H1 (cell line): ENCODE measurements at regions not wholly inside any gene's neighbourhood (a gene's known extent, or its start where the extent isn't known, plus 50 kb on each side); places are given as distances from the start of the nearest gene placed in this dataset.

Source experiments
- BCL11A ChIP-seq, 2 experiments: IDR thresholded peaks; one replicate each; pipeline ENCODE4 v1.6.1; 2011; ENCODE audit warnings: low read depth in 2 of 2, low read length in 2 of 2, mild to moderate bottlenecking in 2 of 2
- NRF1 ChIP-seq: IDR thresholded peaks from 2 replicates; pipeline ENCODE4 v1.6.1; 2011; ENCODE audit warnings: mild to moderate bottlenecking, low read depth, low read length, improper control_type of control experiment
- POLR2AphosphoS5 ChIP-seq: IDR thresholded peaks from 2 replicates; pipeline ENCODE4 v1.6.1; 2011; ENCODE audit warnings: low read depth, low read length
- RXRA ChIP-seq: IDR thresholded peaks from 2 replicates; pipeline ENCODE4 v1.6.1; 2011; ENCODE audit warnings: low read depth, mild to moderate bottlenecking, low read length, moderate library complexity; ENCODE audit not compliant: insufficient read depth
- SIX5 ChIP-seq: IDR thresholded peaks from 2 replicates; pipeline ENCODE4 v1.6.1; 2011; ENCODE audit warnings: mild to moderate bottlenecking, low read depth, low read length
- TF ChIP-seq, protein P1 (sequence below), 3 experiments: IDR thresholded peaks; 1 replicate in 2 of 3; 2 replicates in 1 of 3; pipeline versions ENCODE4 v1.5.1 to v1.6.1; 2011; ENCODE audit warnings: low read length in 3 of 3, mild to moderate bottlenecking in 3 of 3, inconsistent platforms in 2 of 3, low read depth in 1 of 3, moderate library complexity in 1 of 3; ENCODE audit not compliant: insufficient read depth in 1 of 3; ENCODE audit errors: control extremely low read depth in 1 of 3

DNA sequence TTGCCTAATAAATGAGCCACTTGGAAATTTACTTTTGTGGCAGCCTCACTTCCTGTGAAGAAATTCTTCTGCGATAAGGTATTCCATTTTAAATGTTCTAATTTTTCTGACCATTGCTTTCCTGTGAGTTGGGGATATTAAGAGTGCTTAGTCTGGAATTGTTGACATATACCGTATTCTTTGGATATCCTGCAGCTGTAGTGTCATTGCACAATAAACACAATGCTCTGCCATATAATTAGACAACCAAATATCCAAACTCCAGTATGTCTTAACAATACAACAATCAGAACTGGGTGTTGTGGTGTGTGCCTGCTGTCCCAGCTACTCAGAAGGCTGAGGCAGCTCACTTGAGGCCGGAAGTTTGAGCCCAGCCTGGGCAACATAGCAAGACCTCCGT is 99.4 kb downstream of the LUZP4 start (continued):
- TF ChIP-seq, protein P1, sequence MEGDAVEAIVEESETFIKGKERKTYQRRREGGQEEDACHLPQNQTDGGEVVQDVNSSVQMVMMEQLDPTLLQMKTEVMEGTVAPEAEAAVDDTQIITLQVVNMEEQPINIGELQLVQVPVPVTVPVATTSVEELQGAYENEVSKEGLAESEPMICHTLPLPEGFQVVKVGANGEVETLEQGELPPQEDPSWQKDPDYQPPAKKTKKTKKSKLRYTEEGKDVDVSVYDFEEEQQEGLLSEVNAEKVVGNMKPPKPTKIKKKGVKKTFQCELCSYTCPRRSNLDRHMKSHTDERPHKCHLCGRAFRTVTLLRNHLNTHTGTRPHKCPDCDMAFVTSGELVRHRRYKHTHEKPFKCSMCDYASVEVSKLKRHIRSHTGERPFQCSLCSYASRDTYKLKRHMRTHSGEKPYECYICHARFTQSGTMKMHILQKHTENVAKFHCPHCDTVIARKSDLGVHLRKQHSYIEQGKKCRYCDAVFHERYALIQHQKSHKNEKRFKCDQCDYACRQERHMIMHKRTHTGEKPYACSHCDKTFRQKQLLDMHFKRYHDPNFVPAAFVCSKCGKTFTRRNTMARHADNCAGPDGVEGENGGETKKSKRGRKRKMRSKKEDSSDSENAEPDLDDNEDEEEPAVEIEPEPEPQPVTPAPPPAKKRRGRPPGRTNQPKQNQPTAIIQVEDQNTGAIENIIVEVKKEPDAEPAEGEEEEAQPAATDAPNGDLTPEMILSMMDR (IDR thresholded peaks at IDR 0.05; ENCODE audit: control extremely low read depth in 1 of 3, insufficient read depth in 1 of 3, low read depth in 1 of 3, low read length in 3 of 3) = no peak
- TF ChIP-seq RXRA (no peak), BCL11A (IDR thresholded peaks at IDR 0.05; ENCODE audit: low read depth in 2 of 2, low read length in 2 of 2) (no peak), POLR2AphosphoS5 (no peak), SIX5 (no peak), NRF1 (no peak)
